ENCODE measurements at regions not wholly inside any gene's neighbourhood (a gene's known extent, or its start where the extent isn't known, plus 50 kb on each side); places are given as distances from the start of the nearest gene placed in this dataset.

GRCh38 chr12:83659321-83659720 is 972.6 kb downstream of the TMTC2 start:
- intact Hi-C loops (cut with micrococcal nuclease) = no loop called here
- Histone ChIP-seq H3K9ac (ENCODE audit: low read depth, low read length) (no peak overlapping the region), H3K27me3 (ENCODE audit: control insufficient read depth, insufficient read depth, low read length) (no peaks in the 10 kb centered on the region), H3K4me2 (ENCODE audit: low read depth, low read length) (no peak overlapping the region), H3K4me1 (ENCODE audit: control insufficient read depth, insufficient read depth, low read length) (no peaks in the 10 kb centered on the region), H3K56ac (ENCODE audit: extremely low read depth, insufficient read depth, low read length) (no peak overlapping the region), H3K36me3 (ENCODE audit: control insufficient read depth, insufficient read depth, low read length) (no peaks in the 10 kb centered on the region), H3K4ac (ENCODE audit: low read depth, low read length) (no peak overlapping the region), H3K18ac (ENCODE audit: low read depth, low read length) (no peak overlapping the region), H3K9me1 (ENCODE audit: insufficient read depth, low read length) (no peaks in the 10 kb centered on the region), H3K27ac (ENCODE audit: insufficient read depth, low read length) (no peak overlapping the region), H3K14ac (replicated peaks; ENCODE audit: low read depth, low read length) (no peak overlapping the region), H2AK9ac (replicated peaks; ENCODE audit: low read depth, low read length, poor library complexity) (no peak overlapping the region), H3K79me1 (ENCODE audit: low read depth in 1 of 2, low read length in 2 of 2) (no peaks in the 10 kb centered on the region), H2AK5ac (ENCODE audit: low read depth, low read length) (no peak overlapping the region), H2AFZ (replicated peaks; ENCODE audit: low read length, poor library complexity) (no peak overlapping the region), H3K23ac (ENCODE audit: low read depth, low read length) (no peak overlapping the region), H4K91ac (ENCODE audit: insufficient read depth, low read depth, low read length) (no peak overlapping the region), H4K5ac (ENCODE audit: low read depth, low read length) (no peak overlapping the region), H2BK120ac (ENCODE audit: low read depth, low read length) (no peak overlapping the region), H4K20me1 (ENCODE audit: insufficient read depth, low read length) (no peaks in the 10 kb centered on the region), H4K8ac (ENCODE audit: low read depth in 2 of 2, low read length in 2 of 2) (no peak overlapping the region), H3K9me3 (ENCODE audit: control insufficient read depth, insufficient read depth, low read length) (peaks cover 3% of the 10 kb centered on the region; the same call in 1 of the 2 replicates), H2BK15ac (ENCODE audit: low read depth, low read length) (no peak overlapping the region), H3K4me3 (ENCODE audit: insufficient read depth, low read depth, low read length) (no peak overlapping the region), H2BK5ac (ENCODE audit: low read depth, low read length, poor library complexity, severe bottlenecking) (no peak overlapping the region), H2BK20ac (ENCODE audit: low read depth, low read length) (no peak overlapping the region)
- WGBS, 2 experiments (ENCODE audit: extremely low coverage in 2 of 2, insufficient read length in 1 of 2) = no CpG with 5 or more reads among the region's 2 CpGs
- TF ChIP-seq FOS (IDR thresholded peaks at IDR 0.05; ENCODE audit: low read depth, low read length) (no peak), ELK1 (IDR thresholded peaks at IDR 0.05; ENCODE audit: borderline replicate concordance, low read depth, low read length) (no peak), RCOR1 (IDR thresholded peaks at IDR 0.05; ENCODE audit: insufficient replicate concordance, low read length) (no peak), RAD21 (IDR thresholded peaks at IDR 0.05; ENCODE audit: low read length) (no peak), POLR2A (IDR thresholded peaks at IDR 0.05; ENCODE audit: low read depth, low read length) (no peak), USF2 (IDR thresholded peaks at IDR 0.05; ENCODE audit: low read depth, low read length) (no peak), CTCF (conservative IDR thresholded peaks at IDR 0.05; ENCODE audit: low read depth, low read length) (no peak), MXI1 (IDR thresholded peaks at IDR 0.05; ENCODE audit: borderline replicate concordance, low read depth, low read length) (no peak), SMC3 (IDR thresholded peaks at IDR 0.05; ENCODE audit: low read depth, low read length) (no peak), RFX5 (IDR thresholded peaks at IDR 0.05; ENCODE audit: low read depth, low read length) (no peak), CHD1 (IDR thresholded peaks at IDR 0.05; ENCODE audit: low read depth, low read length) (no peak), MAZ (IDR thresholded peaks at IDR 0.05; ENCODE audit: borderline replicate concordance, low read depth, low read length) (no peak), CEBPB (IDR thresholded peaks at IDR 0.05; ENCODE audit: low read depth, low read length) (no peak), BHLHE40 (IDR thresholded peaks at IDR 0.05; ENCODE audit: low read depth, low read length) (no peak), NFE2L2 (IDR thresholded peaks at IDR 0.05; ENCODE audit: low read depth, low read length) (no peak), MAFK (IDR thresholded peaks at IDR 0.05; ENCODE audit: low read depth, low read length) (no peak)
- in situ Hi-C loops (cut with MboI; ENCODE audit: low sequenced_read_pairs) = no loop called here
- CTCF ChIA-PET = no interaction called here
- DNase-seq = no peak
- POLR2A ChIA-PET (ENCODE audit: unreplicated experiment) = no interaction called here
- dilution Hi-C loops (cut with HindIII; ENCODE audit: low sequenced_read_pairs, unreplicated experiment) = no loop called here
- no TSS peak for BruUV-seq (replicated peaks)
- no peak for ATAC-seq (ENCODE audit: low read depth)

Data from IMR-90 (cell line).